Esophagus mucosa (tissue), 1 donor: ENCODE measurements at regions not wholly inside any gene's neighbourhood (a gene's known extent, or its start where the extent isn't known, plus 50 kb on each side); places are given as distances from the start of the nearest gene placed in this dataset.
"Not testable (repeated sequence)": the region's sequence is repeated elsewhere in the genome, so short reads cannot be mapped to it uniquely, and the experiment has no call there.

Experiments used
- ATAC-seq: fragments of 200-7000 bp; cut with Tn5 transposase; one replicate; pipeline ENCODE4 v1.9.1; 2020
- donor health status: DM: yes; HTN: yes; CAD: no.

DNA sequence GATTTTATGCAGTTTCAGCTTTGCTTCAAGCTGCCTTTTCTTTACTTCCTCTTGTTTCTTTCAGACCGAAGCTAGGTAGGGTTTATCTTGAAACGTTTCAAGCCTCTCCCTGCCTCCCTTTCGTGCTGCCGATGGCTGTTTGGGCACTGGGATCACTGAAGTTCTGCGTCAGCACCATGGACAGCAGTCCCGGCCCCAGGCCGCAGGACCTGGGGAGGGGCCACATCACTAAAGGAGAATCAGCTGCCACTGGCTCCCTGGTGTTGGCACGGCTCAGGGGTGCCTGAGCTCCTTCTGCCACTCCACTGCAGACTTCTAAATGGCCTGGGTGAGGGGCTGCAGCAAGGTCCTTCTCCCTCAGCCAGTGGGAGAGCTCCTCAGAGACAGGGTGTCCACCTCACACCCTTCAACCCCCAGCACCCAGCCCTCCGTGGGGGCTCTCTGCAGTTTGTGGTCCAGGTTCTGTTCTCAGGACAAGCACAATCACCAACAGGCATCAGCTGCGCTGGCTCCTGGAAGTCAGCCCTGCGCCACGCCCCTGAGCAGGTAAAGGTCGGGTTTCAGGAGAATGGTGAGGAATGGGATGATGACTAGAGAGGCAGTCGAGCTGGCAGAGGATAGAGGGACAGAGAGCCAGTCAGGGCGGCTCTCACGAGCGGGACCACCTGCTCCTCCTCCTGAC, 387.2 kb downstream of the TCERG1L start:
- ATAC-seq: peak; percentile 31

DNA sequence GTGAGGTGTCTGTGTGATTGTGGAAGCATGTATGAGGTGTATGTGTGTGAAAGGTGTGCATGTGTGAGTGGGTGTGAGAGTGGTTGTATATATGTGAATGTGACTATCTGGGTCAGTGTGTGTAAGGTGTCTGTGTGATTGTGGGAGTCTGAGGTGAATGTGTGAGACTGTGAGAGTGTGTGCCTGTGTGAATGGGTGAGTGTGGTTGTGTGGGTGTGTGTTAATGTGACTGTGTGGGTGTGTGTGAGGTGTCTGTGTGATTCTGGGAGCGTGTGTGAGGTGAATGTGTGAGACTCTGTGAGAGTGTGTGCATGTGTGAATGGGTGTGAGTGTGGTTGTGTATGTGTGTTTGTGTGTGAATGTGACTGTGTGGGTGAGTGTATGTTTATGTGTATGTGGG, 385.1 kb downstream of the TCERG1L start:
- ATAC-seq: no peak

DNA sequence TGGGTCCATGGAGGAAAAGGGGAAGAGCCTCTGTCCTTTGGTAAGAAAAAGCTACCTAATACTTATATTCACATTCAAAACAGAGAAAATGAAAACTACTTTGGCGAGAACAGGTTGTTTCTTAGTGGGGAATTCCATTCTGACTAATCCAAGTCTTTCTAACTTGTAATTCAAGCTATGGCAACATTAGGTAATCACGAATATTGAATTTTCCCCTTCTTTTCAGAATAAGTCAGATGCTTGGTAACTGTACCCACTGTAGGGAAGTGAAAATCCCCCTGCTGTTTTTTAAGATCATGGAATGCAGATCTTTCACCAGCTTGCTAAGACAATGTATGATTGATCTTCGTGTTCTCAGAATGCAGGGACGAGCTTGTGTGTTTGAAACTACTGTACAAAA, 384.4 kb downstream of the TCERG1L start:
- ATAC-seq: no peak

DNA sequence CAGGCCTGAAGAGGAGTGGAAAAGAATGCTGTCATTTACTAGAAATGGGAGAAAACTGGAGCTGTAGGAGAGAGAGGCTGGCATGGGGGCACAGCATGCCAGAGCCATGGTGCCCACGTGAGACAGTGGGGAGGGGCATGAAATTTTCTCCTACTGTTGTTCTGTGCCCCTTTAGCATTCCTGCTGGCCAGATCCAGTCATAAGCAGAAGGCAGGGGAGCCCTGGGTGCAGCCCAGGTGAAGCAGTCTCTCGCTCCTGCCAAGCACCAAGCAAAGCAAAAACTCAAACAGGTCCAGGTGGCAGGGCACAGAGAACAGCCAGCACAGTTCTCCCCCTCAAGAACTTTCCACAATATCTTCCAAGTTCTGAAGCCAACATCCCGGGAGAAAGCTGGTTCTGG, 383.2 kb downstream of the TCERG1L start:
- ATAC-seq: no peak

DNA sequence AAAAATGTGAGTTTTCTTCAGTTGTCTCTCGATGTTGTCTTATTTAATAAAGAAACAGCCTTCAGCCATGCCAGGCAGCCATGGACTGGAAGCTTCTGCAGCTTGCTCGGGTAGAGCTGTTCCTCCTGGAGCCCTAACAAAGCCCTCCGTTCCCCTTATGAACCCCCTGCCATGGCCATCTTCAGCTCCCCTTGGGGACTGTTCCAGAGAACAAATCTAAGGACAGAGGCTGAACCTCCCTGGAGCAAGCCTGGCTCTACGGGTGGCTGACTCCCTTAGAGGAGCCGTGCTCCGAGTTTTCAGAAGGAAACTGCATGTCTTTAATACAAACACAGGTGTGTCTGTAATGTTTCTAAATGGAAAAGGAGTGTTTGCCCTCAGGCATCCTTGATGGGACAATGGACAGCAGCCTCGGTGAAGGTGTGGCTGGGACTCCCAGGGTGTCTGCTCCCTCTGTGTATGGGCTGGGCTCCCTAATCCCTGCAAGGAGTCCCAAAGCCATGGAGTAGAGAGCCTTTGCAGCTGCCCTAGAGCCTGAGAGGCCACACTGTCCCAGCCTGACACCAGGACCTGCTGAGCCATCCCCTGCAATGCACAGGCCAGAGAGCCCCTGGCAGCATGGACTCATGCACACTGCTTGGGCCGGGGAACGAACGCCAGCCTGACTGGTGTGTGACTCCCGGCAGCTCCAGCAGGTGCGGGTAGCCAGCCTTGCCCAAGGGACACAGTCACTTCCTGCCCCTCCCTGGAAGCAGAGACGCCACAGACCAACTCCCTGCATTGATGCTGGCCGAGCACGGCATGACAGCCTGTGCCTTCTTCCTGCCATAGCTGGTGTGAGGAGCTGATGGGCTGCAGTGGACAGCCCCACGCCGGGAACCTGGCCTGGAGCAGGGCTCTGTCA, 381.8 kb downstream of the TCERG1L start:
- peak; percentile 93 for ATAC-seq

DNA sequence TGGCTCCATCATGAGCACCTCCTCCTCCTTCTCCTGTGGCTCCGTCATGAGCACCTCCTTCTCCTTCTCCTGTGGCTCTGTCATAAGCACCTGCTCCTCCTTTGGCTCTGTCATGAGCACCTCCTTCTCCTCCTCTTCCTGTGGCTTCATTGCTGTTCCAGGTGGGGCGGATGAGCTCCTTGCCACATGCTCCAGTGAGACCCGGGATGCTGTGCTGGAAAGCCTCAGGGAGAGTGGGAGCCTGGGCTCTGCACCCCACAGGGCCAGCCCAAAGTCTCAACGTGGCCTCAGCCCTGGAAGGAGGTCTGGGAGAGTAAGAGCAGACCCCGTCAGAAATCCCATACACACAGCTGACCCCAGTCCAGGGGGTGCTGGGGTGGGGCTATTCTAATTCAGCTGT, 380.7 kb downstream of the TCERG1L start:
- no peak for ATAC-seq

DNA sequence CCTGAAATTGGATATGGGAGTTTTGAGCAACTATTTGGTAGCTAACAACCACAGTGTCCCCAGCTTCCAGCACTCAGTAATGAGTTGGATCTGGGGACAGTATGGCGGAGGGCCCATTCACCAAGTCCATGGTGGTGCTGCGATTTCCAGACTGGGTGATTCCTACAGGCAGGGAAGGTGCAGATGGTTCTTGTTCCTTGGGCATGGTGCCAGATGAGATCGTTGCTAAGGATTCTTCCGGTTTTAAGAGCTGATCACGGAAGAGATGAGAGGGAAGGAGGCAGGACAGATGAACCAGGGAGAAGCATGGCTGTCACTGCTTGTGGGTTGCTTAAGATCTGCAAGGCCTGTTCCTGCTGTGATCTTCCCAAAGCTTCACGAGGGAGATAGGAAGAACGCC, 380.3 kb downstream of the TCERG1L start:
- ATAC-seq: no peak

DNA sequence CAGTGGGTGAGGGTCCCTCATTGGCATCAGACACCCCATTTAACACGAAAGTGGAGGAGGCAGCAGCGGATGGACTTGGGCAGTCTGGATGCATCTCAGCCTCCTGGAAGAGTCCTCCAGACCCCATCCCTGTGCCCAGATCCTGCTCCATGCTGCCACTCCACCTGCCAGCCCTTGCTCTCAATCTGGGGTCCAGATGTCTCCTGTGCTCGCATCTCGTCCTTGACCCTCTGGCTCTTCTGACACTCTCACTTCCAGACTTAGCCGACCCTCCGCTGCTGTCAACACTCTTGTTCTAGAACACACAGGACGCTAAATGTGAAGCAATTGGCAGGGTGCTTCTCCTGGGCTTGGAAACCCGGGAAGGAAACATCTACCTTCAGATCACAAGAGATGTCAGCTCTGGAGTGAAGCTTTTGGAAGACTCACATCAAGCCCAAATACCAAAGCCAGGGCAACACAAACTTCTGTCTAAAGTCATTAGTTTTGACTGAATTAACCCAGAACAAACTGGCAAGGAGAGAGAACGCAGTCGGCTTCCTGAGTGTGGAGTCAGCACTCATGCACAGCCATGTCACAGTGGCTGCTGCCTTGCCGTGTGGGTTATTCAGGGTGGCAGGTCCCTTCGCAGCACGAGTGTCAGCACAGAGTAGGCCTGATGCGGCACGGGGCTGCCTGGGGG, 379.1 kb downstream of the TCERG1L start:
- no peak for ATAC-seq

DNA sequence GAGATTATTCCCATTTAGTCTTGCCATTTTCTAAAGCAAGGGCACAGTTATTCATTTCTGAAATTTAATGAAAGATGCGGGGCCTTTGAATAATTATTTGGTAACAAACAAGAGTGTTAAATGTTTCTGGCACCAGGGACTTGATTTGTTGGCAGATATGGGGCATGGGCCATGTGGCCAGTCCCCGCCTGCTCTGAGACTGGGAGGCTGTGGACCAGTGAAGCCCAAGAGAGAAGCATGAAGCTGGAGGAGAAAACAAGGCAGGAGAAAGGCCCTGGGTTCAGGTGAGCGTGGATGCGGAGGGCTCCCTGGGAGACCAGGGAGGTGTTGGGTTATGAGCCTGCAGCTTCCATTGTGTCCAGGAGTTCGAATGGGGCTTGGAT, 378.5 kb downstream of the TCERG1L start:
- no peak for ATAC-seq

DNA sequence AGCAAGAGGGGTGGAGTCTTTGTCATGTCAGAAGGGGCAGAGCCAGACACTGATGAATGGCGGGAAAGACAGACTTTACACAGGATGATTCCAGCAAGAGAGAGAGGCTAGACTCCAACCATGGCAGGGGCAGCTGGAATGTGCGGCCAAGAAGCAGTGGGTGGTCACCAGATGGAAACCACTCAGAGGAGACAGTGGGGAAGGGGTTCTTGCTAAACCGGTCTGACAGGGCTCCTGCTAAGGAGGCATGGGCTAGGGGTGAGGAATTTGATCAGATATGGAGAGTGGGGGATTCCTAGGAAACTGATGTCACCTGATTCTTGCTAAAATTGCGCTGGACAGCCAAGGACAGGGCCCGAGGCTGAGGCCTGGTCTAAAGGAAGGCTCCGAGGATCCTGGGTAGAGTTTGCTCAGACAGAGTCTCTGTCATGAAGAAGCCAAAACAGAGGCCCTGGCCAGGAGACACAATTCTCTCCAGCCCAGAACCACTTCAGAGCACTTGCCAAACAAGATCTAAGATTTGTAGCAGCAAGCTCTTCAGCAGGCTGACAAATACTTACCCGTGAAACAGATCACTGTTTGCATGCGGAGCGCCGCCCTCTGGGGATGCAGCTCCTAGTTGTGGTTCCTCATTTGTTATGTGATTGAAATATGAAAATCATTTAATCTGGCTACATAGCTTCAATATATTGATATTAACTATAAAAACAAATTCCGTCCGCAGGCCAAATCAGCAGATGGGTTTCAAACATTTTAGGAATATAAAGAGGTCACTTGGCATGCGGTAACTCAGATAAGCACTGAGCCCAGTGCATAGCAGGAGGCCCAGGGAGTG, 377.0 kb downstream of the TCERG1L start:
- no peak for ATAC-seq

DNA sequence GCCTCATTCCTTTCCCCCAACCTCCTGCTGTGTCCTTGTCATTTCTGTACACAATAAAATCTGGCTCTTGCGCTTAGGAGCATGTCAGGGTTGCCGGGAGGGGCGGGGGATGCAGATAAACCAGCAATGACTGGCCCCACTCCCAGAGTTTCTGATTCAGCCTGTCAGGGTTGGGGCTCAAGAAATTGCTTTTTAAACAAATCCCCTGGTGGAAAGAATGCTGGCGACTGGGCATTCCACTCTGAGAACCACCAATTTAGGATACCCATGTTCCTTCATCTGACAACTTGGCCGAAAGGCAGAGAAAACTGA, 376.4 kb downstream of the TCERG1L start:
- no peak for ATAC-seq

DNA sequence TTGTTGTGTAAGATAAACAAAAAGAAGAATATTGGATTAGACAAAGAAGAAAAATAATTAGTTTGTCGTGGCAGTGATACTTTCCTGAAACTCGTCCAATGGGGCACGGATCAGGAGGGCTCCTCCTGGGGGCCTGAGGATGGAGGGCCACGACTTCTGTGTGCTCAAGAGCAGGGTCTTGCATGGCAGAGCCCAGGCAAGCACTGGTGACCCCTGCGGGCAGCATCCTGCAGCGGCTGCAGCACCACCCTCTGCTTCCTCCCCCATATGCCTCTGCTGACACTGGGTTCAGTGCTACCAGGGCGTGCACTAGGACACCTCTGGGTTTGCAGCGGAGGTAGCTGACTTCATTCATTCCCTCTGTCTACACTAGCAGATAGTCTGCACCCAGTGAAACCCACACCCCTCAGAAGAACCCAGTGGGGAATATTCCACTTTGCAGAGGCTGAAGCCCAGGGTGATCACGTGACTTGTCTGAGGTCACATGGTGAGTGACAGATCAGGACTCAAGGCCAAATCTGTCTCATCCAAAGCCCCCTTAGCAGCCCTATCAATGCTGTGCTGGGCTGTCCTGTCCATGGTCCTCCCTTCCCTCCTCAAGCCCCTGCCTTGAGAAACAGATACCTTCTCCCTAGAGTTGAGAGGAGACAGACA, 375.5 kb downstream of the TCERG1L start:
- ATAC-seq: no peak

DNA sequence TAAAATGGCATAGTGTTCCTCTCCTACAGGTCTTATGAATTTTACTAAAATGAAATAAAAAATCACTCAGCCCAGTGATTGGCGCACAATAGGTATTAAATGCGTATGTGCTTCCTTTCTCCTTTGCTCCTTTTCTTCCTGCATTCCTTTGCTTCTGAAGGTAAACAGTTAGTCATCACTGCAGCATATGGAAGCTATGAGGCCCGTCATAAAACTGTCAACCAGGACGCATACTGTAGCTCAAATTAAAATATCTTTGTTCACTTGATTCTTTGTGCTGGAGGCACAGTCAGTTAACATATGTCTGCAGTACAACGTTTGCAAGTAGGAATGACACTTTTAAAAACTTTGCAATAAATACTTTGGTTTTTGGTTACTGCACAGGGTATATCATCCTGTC, 374.7 kb downstream of the TCERG1L start:
- ATAC-seq: no peak

DNA sequence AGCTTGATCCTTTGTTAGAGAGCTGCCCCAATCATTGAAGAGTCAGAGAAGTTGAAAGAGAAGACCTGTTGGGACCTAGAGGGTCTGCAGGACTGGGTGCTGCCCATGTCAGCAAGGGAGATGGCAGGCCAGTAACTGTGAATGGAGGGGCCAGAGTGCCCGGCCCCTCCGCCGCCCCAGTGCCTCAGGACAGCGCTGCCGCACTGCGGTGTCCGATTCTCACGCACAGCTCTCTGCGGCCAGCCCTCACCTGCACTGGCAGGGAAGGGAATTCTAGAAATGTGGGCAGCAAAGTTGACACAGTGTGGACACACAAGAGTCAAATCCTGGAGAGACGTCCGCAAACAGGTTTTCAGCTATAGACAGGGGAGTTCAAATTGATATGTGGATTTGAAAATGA, 373.5 kb downstream of the TCERG1L start:
- ATAC-seq: no peak

DNA sequence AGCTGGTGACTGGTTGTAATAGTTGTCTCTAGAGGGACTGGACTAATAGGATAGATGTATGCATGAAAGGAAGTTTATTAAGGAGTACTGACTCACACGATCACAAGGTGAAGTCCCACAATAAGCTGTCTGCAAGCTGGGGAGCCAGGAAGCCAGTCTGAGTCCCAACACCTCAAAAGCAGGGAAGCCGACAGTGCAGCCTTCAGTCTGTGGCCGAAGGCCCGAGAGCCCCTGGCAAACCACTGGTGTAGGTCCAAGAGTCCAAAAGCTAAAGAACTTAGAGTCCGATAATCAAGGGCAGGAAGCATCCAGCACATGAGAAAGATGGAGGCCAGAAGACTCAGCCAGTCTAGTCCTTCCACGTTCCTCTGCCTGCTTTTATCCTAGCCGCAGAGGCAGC, 372.6 kb downstream of the TCERG1L start:
- ATAC-seq: not testable (repeated sequence)

DNA sequence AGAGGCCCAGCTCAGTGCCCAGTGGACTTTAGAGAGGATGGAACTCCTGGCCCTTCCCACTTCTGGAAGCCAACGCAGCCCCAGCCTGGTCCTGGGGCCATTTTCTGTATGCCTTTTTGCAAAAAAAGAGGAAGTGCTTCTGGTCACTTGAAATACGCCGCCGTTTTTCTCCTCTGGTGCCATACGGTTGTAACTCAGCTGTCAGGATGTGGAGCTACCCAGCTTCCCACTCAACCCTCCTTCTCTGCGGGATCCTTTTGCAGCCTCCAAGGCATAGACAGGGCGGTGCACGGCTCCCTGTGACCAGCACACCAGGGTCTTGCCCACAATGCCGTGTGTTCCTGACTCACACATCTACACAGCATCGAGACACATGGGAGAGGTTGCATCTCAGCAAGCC, 369.6 kb downstream of the TCERG1L start:
- no peak for ATAC-seq

DNA sequence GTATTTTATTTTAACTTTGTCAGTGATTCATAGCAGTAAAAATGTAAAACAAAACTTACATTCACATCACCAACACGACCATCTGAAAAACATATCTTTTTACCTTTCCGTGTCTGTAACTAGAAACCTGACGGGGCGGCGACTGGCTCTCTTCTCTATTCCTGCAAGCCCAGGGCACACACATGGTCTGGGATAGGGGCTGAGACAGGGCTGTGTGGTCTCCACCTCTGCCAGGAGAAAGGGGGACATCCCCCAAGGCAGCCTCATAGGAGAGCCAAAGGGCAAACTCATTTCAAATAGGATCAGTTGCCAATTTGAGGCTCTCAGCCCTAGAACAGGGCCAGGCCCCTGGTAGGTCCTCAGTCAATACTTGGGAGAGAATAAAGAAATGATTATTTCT, 359.4 kb downstream of the TCERG1L start:
- ATAC-seq: no peak

DNA sequence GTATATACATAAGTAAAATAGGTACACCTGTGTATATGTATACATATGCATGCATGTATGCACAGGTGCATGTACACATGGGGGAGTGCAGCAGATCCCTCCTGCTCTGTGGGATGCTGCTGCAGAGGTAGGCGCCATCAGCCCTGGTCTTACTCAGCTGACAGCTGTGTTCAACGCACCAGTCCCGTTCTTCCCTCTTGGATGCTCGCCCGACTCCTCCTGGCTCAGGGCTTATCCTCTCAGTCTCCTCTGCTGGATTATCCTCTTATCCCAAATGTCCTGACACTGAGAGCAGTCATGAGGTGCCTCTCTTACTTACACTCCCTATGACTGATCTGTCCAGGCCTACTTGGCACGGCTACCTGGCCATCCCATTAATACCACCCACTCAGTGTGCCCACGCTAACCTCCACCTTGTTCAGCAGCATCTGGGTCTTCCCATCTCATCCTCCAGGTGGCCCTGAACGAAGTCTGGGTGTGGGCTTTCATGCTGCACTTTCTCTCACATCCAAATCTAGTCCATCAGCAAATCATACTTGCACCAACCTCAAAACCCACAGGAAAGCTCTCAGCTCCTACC, 357.1 kb downstream of the TCERG1L start:
- ATAC-seq: no peak

DNA sequence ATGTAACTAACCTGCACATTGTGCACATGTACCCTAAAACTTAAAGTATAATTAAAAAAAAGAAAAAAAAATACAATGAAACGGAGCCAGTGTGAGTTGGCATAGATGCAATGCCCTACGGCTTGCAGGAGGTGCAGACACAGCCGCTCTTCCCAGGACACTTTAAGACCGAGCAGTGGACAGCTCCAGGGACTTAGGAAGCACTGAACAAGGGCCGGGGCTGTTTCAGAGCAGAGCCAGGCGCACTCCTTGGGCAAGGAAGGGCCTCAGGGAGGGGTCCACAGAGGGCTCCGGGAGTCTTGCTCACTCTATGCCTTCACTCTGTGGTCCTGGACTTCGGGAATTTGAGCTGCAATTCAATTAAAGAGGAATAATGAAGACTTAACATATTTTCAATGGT, 355.3 kb downstream of the TCERG1L start:
- ATAC-seq: no peak

DNA sequence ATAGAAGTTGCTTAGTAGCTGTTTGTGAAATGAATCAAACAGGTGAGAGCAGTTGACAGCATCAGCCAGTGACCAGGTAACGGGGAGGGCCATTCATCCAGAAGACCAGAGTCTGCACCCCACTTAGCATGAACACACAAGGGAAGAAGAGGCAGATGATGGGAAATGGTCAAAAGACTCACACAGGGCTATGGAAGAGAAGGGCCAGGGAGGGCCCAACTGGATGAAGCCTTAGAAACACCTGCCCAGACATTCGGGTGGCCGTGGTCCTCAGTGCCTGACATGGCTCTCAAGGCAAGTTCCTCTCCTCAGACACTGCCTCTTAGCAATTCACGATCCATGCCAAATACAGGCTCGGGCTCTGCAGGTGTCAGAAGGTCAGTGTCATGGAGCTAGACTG, 354.1 kb downstream of the TCERG1L start:
- no peak for ATAC-seq

DNA sequence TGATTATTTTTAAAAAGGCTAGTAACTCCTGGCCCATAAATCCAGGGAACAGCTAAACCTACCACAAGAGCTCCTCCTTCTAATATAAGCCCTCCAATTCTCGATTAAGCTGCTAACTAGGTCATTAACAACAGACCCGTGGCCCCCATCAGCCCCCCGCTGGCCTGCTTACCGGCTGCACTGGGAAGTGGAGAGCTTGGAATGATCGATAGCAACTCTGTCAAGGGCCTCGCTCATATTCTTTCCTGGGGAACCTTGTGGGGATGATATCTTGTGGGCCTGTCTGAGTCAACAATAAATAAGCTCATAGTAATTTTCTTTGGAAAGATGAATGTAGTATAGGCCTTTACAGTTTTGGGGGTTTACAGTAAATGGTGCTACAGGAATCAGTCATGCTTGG, 353.5 kb downstream of the TCERG1L start:
- ATAC-seq: no peak
